ENCODE measurements at regions not wholly inside any gene's neighbourhood (a gene's known extent, or its start where the extent isn't known, plus 50 kb on each side); places are given as distances from the start of the nearest gene placed in this dataset.
"Not testable (repeated sequence)": the region's sequence is repeated elsewhere in the genome, so short reads cannot be mapped to it uniquely, and the experiment has no call there.

GRCh38 chr12:125549836-125550235 is 484.6 kb downstream of the AACS start:
- no peaks in the 10 kb centered on the region for H3K27me3 ChIP-seq
- H3K27ac ChIP-seq: no peak overlapping the region
- H3K36me3 ChIP-seq (replicated peaks in 1 of 2): no peaks in the 10 kb centered on the region
- WGBS, 4 donors: 62 to 74% (median 63%) methylated on average over 4 of the region's 4 CpGs
- intact Hi-C loops (cut with DNase I): no loop called here
- no peak for TF ChIP-seq POLR2A (IDR thresholded peaks at IDR 0.05)
- TF ChIP-seq CTCF (IDR thresholded peaks at IDR 0.05): no peak
- H3K4me1 ChIP-seq (replicated peaks in 1 of 2): no peaks in the 10 kb centered on the region
- H3K4me3 ChIP-seq: no peak overlapping the region
- no peaks in the 10 kb centered on the region for H3K9me3 ChIP-seq (replicated peaks in 1 of 3)
- DNase-seq: no peak

GRCh38 chr12:125552295-125552694 is 487.1 kb downstream of the AACS start:
- no peaks in the 10 kb centered on the region for H3K4me1 ChIP-seq (replicated peaks in 1 of 2)
- no peak for TF ChIP-seq CTCF (IDR thresholded peaks at IDR 0.05)
- no peak for TF ChIP-seq POLR2A (IDR thresholded peaks at IDR 0.05)
- no peak overlapping the region for H3K27ac ChIP-seq
- intact Hi-C loops (cut with DNase I): no loop called here
- WGBS, 4 donors: 61 to 72% (median 69%) methylated on average over 4 of the region's 4 CpGs
- no peaks in the 10 kb centered on the region for H3K27me3 ChIP-seq
- H3K4me3 ChIP-seq: no peak overlapping the region
- no peaks in the 10 kb centered on the region for H3K9me3 ChIP-seq (replicated peaks in 1 of 3)
- no peak for DNase-seq
- no peaks in the 10 kb centered on the region for H3K36me3 ChIP-seq (replicated peaks in 1 of 2)

GRCh38 chr12:125561008-125561407 is 495.8 kb downstream of the AACS start:
- H3K27ac ChIP-seq; H3K4me1 ChIP-seq (replicated peaks in 1 of 2); H3K36me3 ChIP-seq (replicated peaks in 1 of 2); H3K27me3 ChIP-seq; H3K4me3 ChIP-seq; intact Hi-C loops (cut with DNase I); DNase-seq; H3K9me3 ChIP-seq (replicated peaks in 1 of 3): not testable (repeated sequence)
- 86 to 93% (median 90%) methylated on average over 5 of the region's 5 CpGs for WGBS, 4 donors

GRCh38 chr12:125564753-125565152 is 499.5 kb downstream of the AACS start:
- TF ChIP-seq POLR2A (IDR thresholded peaks at IDR 0.05) (no peak), CTCF (IDR thresholded peaks at IDR 0.05) (no peak)
- no peak for DNase-seq
- Histone ChIP-seq H3K27ac (no peak overlapping the region), H3K4me3 (no peak overlapping the region), H3K36me3 (replicated peaks in 1 of 2) (no peaks in the 10 kb centered on the region), H3K27me3 (no peaks in the 10 kb centered on the region), H3K9me3 (replicated peaks in 1 of 3) (no peaks in the 10 kb centered on the region), H3K4me1 (replicated peaks in 1 of 2) (no peaks in the 10 kb centered on the region)
- intact Hi-C loops (cut with DNase I): no loop called here
- 55 to 76% (median 67%) methylated on average over 4 of the region's 4 CpGs for WGBS, 4 donors

GRCh38 chr12:125567581-125567980 is 502.3 kb downstream of the AACS start:
- intact Hi-C loops (cut with DNase I): no loop called here
- Histone ChIP-seq H3K9me3 (replicated peaks in 1 of 3) (no peaks in the 10 kb centered on the region), H3K27ac (no peak overlapping the region), H3K27me3 (no peaks in the 10 kb centered on the region), H3K4me1 (replicated peaks in 1 of 2) (no peaks in the 10 kb centered on the region), H3K36me3 (replicated peaks in 1 of 2) (no peaks in the 10 kb centered on the region), H3K4me3 (no peak overlapping the region)
- DNase-seq: no peak
- WGBS, 4 donors: 72 to 80% (median 74%) methylated on average over 6 of the region's 6 CpGs
- TF ChIP-seq POLR2A (IDR thresholded peaks at IDR 0.05) (no peak), CTCF (IDR thresholded peaks at IDR 0.05) (no peak)

Measured in adrenal gland (tissue), 9 donors.